ENCODE measurements at regions not wholly inside any gene's neighbourhood (a gene's known extent, or its start where the extent isn't known, plus 50 kb on each side); places are given as distances from the start of the nearest gene placed in this dataset.
"Not testable (repeated sequence)": the region's sequence is repeated elsewhere in the genome, so short reads cannot be mapped to it uniquely, and the experiment has no call there.

- no peak for DNase-seq
These were observed 135.5 kb downstream of the CEMIP2 start for GRCh38 chr9:71632776-71633175.

- no peak for DNase-seq
These were observed 137.8 kb downstream of the CEMIP2 start for GRCh38 chr9:71630377-71630995.

- no peak for DNase-seq
These were observed 138.6 kb downstream of the CEMIP2 start for GRCh38 chr9:71629578-71630215.

GRCh38 chr9:71628247-71628646, 140.1 kb downstream of the CEMIP2 start:
- DNase-seq: no peak

- no peak for DNase-seq
These were observed 140.8 kb downstream of the CEMIP2 start for GRCh38 chr9:71627537-71627936.

- no peak for DNase-seq
These were observed 141.9 kb downstream of the CEMIP2 start for GRCh38 chr9:71626395-71626794.

GRCh38 chr9:71624728-71625127, 143.6 kb downstream of the CEMIP2 start:
- DNase-seq: no peak

- peak in 1 of 2 experiments; percentile 15 for DNase-seq
These were observed 147.6 kb downstream of the CEMIP2 start for GRCh38 chr9:71620746-71621145.

- no peak for DNase-seq
These were observed 148.0 kb downstream of the CEMIP2 start for GRCh38 chr9:71620331-71620730.

- no peak for DNase-seq
These were observed 148.4 kb downstream of the CEMIP2 start for GRCh38 chr9:71619926-71620325.

- no peak for DNase-seq
These were observed 153.8 kb downstream of the CEMIP2 start for GRCh38 chr9:71614409-71615010.

- no peak for DNase-seq
These were observed 155.4 kb downstream of the CEMIP2 start for GRCh38 chr9:71612889-71613288.

GRCh38 chr9:71609448-71609830, 158.9 kb downstream of the CEMIP2 start:
- no peak for DNase-seq

- DNase-seq: no peak
These were observed 159.4 kb downstream of the CEMIP2 start for GRCh38 chr9:71608825-71609447.

GRCh38 chr9:71608021-71608420, 160.3 kb downstream of the CEMIP2 start:
- DNase-seq: no peak

GRCh38 chr9:71607461-71607881, 160.8 kb downstream of the CEMIP2 start:
- no peak for DNase-seq

- peak; percentile 2 to 60 for DNase-seq
These were observed 163.9 kb downstream of the CEMIP2 start for GRCh38 chr9:71604197-71605063.

GRCh38 chr9:71602652-71603051, 165.7 kb downstream of the CEMIP2 start:
- no peak for DNase-seq

GRCh38 chr9:71595762-71596161, 172.6 kb downstream of the CEMIP2 start:
- DNase-seq: not testable (repeated sequence)

- no peak for DNase-seq
These were observed 173.8 kb downstream of the CEMIP2 start for GRCh38 chr9:71594541-71594940.

- no peak for DNase-seq
These were observed 175.9 kb downstream of the CEMIP2 start for GRCh38 chr9:71592400-71592799.

- no peak for DNase-seq
These were observed 178.0 kb downstream of the CEMIP2 start for GRCh38 chr9:71590362-71590761.

- no peak for DNase-seq
These were observed 178.7 kb downstream of the CEMIP2 start for GRCh38 chr9:71589612-71590011.
